Neural cell (in vitro differentiated cells): ENCODE measurements at regions not wholly inside any gene's neighbourhood (a gene's known extent, or its start where the extent isn't known, plus 50 kb on each side); places are given as distances from the start of the nearest gene placed in this dataset.

ENCODE experiments used
- H2AFZ ChIP-seq: fragments of 200-600, 300-800 bp; sonication (generic), shearing (Covaris generic); 2 replicates; pipeline ENCODE4 v1.6.0; 2014; ENCODE audit warnings: low read depth, mild to moderate bottlenecking, antibody characterized with exemption, low read length, moderate library complexity
- H3F3A ChIP-seq: fragments of 200-600 bp; shearing (Covaris generic); 2 replicates; pipeline ENCODE4 v1.6.1; 2016; ENCODE audit warnings: mild to moderate bottlenecking, moderate library complexity, mixed read lengths, antibody characterized with exemption, low read length; ENCODE audit not compliant: insufficient read depth, poor library complexity, severe bottlenecking
- H3K27ac ChIP-seq: fragments of 200-600, 300-800 bp; sonication (generic), shearing (Covaris generic); 2 replicates; pipeline ENCODE4 v1.5.1; 2014; ENCODE audit warnings: mild to moderate bottlenecking, low read length, moderate library complexity
- H3K27me3 ChIP-seq: fragments of 300-800, 200-600 bp; sonication (generic), shearing (Covaris generic); 2 replicates; pipeline ENCODE4 v1.6.0; 2014; ENCODE audit warnings: mild to moderate bottlenecking, low read depth, low read length, moderate library complexity; ENCODE audit not compliant: insufficient read depth
- H3K36me3 ChIP-seq: fragments of 300-800, 200-600 bp; sonication (generic), shearing (Covaris generic); 2 replicates; pipeline ENCODE4 v1.5.1; 2014; ENCODE audit warnings: mild to moderate bottlenecking, antibody characterized with exemption, low read length, moderate library complexity; ENCODE audit not compliant: insufficient read depth
- H3K4me2 ChIP-seq: fragments of 300-800, 200-600 bp; sonication (generic), shearing (Covaris generic); 2 replicates; pipeline ENCODE4 v1.6.0; 2014; ENCODE audit warnings: mild to moderate bottlenecking, low read length
- H3K4me3 ChIP-seq: fragments of 300-800, 200-600 bp; sonication (generic), shearing (Covaris generic); 2 replicates; pipeline ENCODE4 v1.5.1; 2014; ENCODE audit warnings: mild to moderate bottlenecking, low read length, moderate library complexity
- H3K79me2 ChIP-seq: fragments of 200-600 bp; shearing (Covaris generic); replicated peaks from 2 replicates; pipeline ENCODE4 v1.6.0; 2014; ENCODE audit warnings: mild to moderate bottlenecking, low read length, moderate library complexity; ENCODE audit not compliant: insufficient read depth
- H3K9ac ChIP-seq: fragments of 300-800, 200-600 bp; sonication (generic), shearing (Covaris generic); 2 replicates; pipeline ENCODE4 v1.6.1; 2016; ENCODE audit warnings: mild to moderate bottlenecking, low read length, mixed read lengths
- H3K9me2 ChIP-seq: fragments of 200-600 bp; shearing (Covaris generic); 2 replicates; pipeline ENCODE4 v1.6.1; 2016; ENCODE audit warnings: mild to moderate bottlenecking, low read length, mixed read lengths; ENCODE audit not compliant: insufficient read depth
- H3K9me3 ChIP-seq: fragments of 200-600, 300-800 bp; sonication (generic), shearing (Covaris generic); 2 replicates; pipeline ENCODE4 v1.6.1; 2016; ENCODE audit warnings: mild to moderate bottlenecking, mixed run types, low read length, moderate library complexity, mixed read lengths
- H4K20me1 ChIP-seq: fragments of 200-600 bp; shearing (Covaris generic); 2 replicates; pipeline ENCODE4 v1.6.1; 2016; ENCODE audit warnings: mild to moderate bottlenecking, mixed run types; ENCODE audit not compliant: insufficient read depth
- CTCF ChIP-seq: fragments of 450-650 bp; IDR thresholded peaks from 2 replicates; pipeline ENCODE4 v1.5.1; 2014; ENCODE audit warnings: antibody characterized with exemption, mild to moderate bottlenecking, moderate library complexity; ENCODE audit not compliant: poor library complexity, severe bottlenecking
- EP300 ChIP-seq: fragments of 450-650 bp; conservative IDR thresholded peaks from 2 replicates; pipeline ENCODE4 v1.6.1; 2014; ENCODE audit warnings: antibody characterized with exemption, mild to moderate bottlenecking, moderate library complexity; ENCODE audit not compliant: poor library complexity, severe bottlenecking
- EZH2 ChIP-seq: fragments of 200-600, 300-800 bp; shearing (Covaris generic), sonication (generic); IDR thresholded peaks from 2 replicates; pipeline ENCODE4 v1.6.1; 2014; ENCODE audit warnings: antibody characterized with exemption, low read length, borderline replicate concordance, mild to moderate bottlenecking; ENCODE audit not compliant: insufficient read depth, poor library complexity, severe bottlenecking
- MXI1 ChIP-seq: fragments of 450-650 bp; conservative IDR thresholded peaks from 2 replicates; pipeline ENCODE4 v1.6.1; 2014; ENCODE audit warnings: antibody characterized with exemption, mild to moderate bottlenecking; ENCODE audit not compliant: poor library complexity, severe bottlenecking
- POLR2AphosphoS5 ChIP-seq: IDR thresholded peaks from 2 replicates; pipeline ENCODE4 v1.6.1; 2012
- RAD21 ChIP-seq: fragments of 450-650 bp; conservative IDR thresholded peaks from 2 replicates; pipeline ENCODE4 v1.6.1; 2014; ENCODE audit warnings: antibody characterized with exemption, mild to moderate bottlenecking, moderate library complexity
- REST ChIP-seq: IDR thresholded peaks from 2 replicates; pipeline ENCODE4 v1.6.1; 2012; ENCODE audit warnings: borderline replicate concordance
- SMC3 ChIP-seq: fragments of 450-650 bp; conservative IDR thresholded peaks from 2 replicates; pipeline ENCODE4 v1.6.1; 2014; ENCODE audit warnings: antibody characterized with exemption, mild to moderate bottlenecking, moderate library complexity; ENCODE audit not compliant: poor library complexity
- TAF1 ChIP-seq: IDR thresholded peaks from 2 replicates; pipeline ENCODE4 v1.6.1; 2012; ENCODE audit warnings: low read depth

- Histone ChIP-seq H2AFZ (no peak overlapping the region), H3K79me2 (no peaks in the 10 kb centered on the region), H3K4me3 (no peak overlapping the region), H4K20me1 (no peaks in the 10 kb centered on the region), H3K27ac (no peak overlapping the region), H3K9me3 (no peaks in the 10 kb centered on the region), H3K27me3 (no peaks in the 10 kb centered on the region), H3K9me2 (no peaks in the 10 kb centered on the region), H3K9ac (no peak overlapping the region), H3K36me3 (no peaks in the 10 kb centered on the region), H3F3A (no peaks in the 10 kb centered on the region), H3K4me2 (no peak overlapping the region)
- TF ChIP-seq MXI1: no peak
- no peak for TF ChIP-seq SMC3
- no peak for TF ChIP-seq REST
- no peak for TF ChIP-seq EP300
- TF ChIP-seq EZH2: no peak
- no peak for TF ChIP-seq POLR2AphosphoS5
- TF ChIP-seq RAD21: no peak
- no peak for TF ChIP-seq TAF1
- TF ChIP-seq CTCF: no peak
Observed at GRCh38 chr9:18343784-18344183, 130.2 kb upstream of the ADAMTSL1 start.

GRCh38 chr9:18346745-18347144 lies 127.2 kb upstream of the ADAMTSL1 start:
- Histone ChIP-seq H3K9ac (no peak overlapping the region), H3K9me2 (no peaks in the 10 kb centered on the region), H3F3A (no peaks in the 10 kb centered on the region), H4K20me1 (no peaks in the 10 kb centered on the region), H3K36me3 (no peaks in the 10 kb centered on the region), H2AFZ (no peak overlapping the region), H3K4me2 (no peak overlapping the region), H3K4me3 (no peak overlapping the region), H3K27ac (no peak overlapping the region), H3K79me2 (no peaks in the 10 kb centered on the region), H3K27me3 (no peaks in the 10 kb centered on the region), H3K9me3 (no peaks in the 10 kb centered on the region)
- TF ChIP-seq EP300: no peak
- no peak for TF ChIP-seq SMC3
- TF ChIP-seq RAD21: no peak
- no peak for TF ChIP-seq CTCF
- TF ChIP-seq REST: no peak
- no peak for TF ChIP-seq MXI1
- no peak for TF ChIP-seq POLR2AphosphoS5
- no peak for TF ChIP-seq TAF1
- TF ChIP-seq EZH2: no peak
